SU-DHL-6 (cell line): ENCODE measurements at regions not wholly inside any gene's neighbourhood (a gene's known extent, or its start where the extent isn't known, plus 50 kb on each side); places are given as distances from the start of the nearest gene placed in this dataset.

Source experiments
- H2AFZ ChIP-seq: fragments of 200-600 bp; sonication (generic); 2 replicates; pipeline ENCODE4 v1.6.1; 2014; ENCODE audit warnings: low read depth, mild to moderate bottlenecking, moderate library complexity, mixed read lengths, antibody characterized with exemption, low read length; ENCODE audit not compliant: severe bottlenecking
- H3F3A ChIP-seq: fragments of 200-600 bp; shearing (Covaris generic); 2 replicates; pipeline ENCODE4 v1.6.0; 2016; ENCODE audit warnings: antibody characterized with exemption, mild to moderate bottlenecking; ENCODE audit not compliant: insufficient read depth
- H3K27ac ChIP-seq: fragments of 200-600 bp; sonication (generic); 2 replicates; pipeline ENCODE4 v1.5.1; 2016; ENCODE audit warnings: low read depth, mild to moderate bottlenecking, low read length, moderate library complexity, mixed read lengths
- H3K27me3 ChIP-seq: fragments of 200-600 bp; sonication (generic), shearing (Covaris generic); 2 replicates; pipeline ENCODE4 v1.6.0; 2014; ENCODE audit warnings: mild to moderate bottlenecking, low read length
- H3K36me3 ChIP-seq: fragments of 200-600 bp; sonication (generic); 2 replicates; pipeline ENCODE4 v1.6.1; 2014; ENCODE audit warnings: mild to moderate bottlenecking, low read length, mixed read lengths
- H3K4me2 ChIP-seq: fragments of 300-600, 200-600 bp; shearing (Covaris generic), sonication (generic); 2 replicates; pipeline ENCODE4 v1.6.0; 2014; ENCODE audit warnings: low read length, low read depth, mild to moderate bottlenecking; ENCODE audit not compliant: poor library complexity, severe bottlenecking
- H3K4me3 ChIP-seq: fragments of 200-600 bp; sonication (generic); 2 replicates; pipeline ENCODE4 v1.5.1; 2014; ENCODE audit warnings: antibody characterized with exemption, low read length, mild to moderate bottlenecking, mixed read lengths; ENCODE audit not compliant: insufficient read depth, poor library complexity, severe bottlenecking
- H3K79me2 ChIP-seq: fragments of 200-600 bp; sonication (generic); 2 replicates; pipeline ENCODE4 v1.6.1; 2014; ENCODE audit warnings: mild to moderate bottlenecking, low read length, moderate library complexity; ENCODE audit not compliant: insufficient read depth
- H3K9ac ChIP-seq: fragments of 200-600 bp; sonication (generic); 2 replicates; pipeline ENCODE4 v1.7.0; 2014; ENCODE audit warnings: mild to moderate bottlenecking, low read length
- H3K9me2 ChIP-seq: fragments of 200-600 bp; sonication (generic); replicated peaks from 2 replicates; pipeline ENCODE4 v1.6.1; 2014; ENCODE audit warnings: low read length; ENCODE audit not compliant: insufficient read depth
- H3K9me3 ChIP-seq: fragments of 200-600 bp; sonication (generic); 2 replicates; pipeline ENCODE4 v1.6.1; 2014; ENCODE audit warnings: low read length, mixed read lengths; ENCODE audit not compliant: insufficient read depth
- H4K20me1 ChIP-seq: fragments of 200-600 bp; sonication (generic); 2 replicates; pipeline ENCODE4 v1.6.1; 2014; ENCODE audit warnings: low read depth, mild to moderate bottlenecking, antibody characterized with exemption, low read length, moderate library complexity, mixed read lengths
- CTCF ChIP-seq: fragments of 200-600 bp; sonication (generic); IDR thresholded peaks from one replicate; pipeline ENCODE4 v1.5.1; 2017; ENCODE audit warnings: antibody characterized with exemption, mild to moderate bottlenecking, low read length, moderate library complexity; ENCODE audit not compliant: insufficient read depth, poor library complexity, severe bottlenecking
- EZH2phosphoT487 ChIP-seq: fragments of 200-600 bp; sonication (generic), shearing (Covaris generic); conservative IDR thresholded peaks from 2 replicates; pipeline ENCODE4 v1.6.1; 2018; ENCODE audit warnings: mild to moderate bottlenecking, antibody characterized with exemption, low read length, moderate library complexity, mixed read lengths

GRCh38 chr16:85552980-85553435 lies 60.1 kb upstream of the GSE1 start:
- no peaks in the 10 kb centered on the region for H3K79me2 ChIP-seq
- no peak overlapping the region for H3K4me2 ChIP-seq
- H3K9ac ChIP-seq = no peak overlapping the region
- no peak overlapping the region for H2AFZ ChIP-seq
- TF ChIP-seq CTCF (no peak), EZH2phosphoT487 (no peak)
- no peaks in the 10 kb centered on the region for H3K9me2 ChIP-seq
- H3K27me3 ChIP-seq = no peaks in the 10 kb centered on the region; the same call in 1 of the 2 replicates
- H3K27ac ChIP-seq = no peak overlapping the region
- H3K9me3 ChIP-seq = no peaks in the 10 kb centered on the region
- no peaks in the 10 kb centered on the region for H3K36me3 ChIP-seq
- H3F3A ChIP-seq = peaks cover 4% of the 10 kb centered on the region; the same call in 1 of the 2 replicates
- H3K4me3 ChIP-seq = no peak overlapping the region
- H4K20me1 ChIP-seq = no peaks in the 10 kb centered on the region

GRCh38 chr16:85553436-85554113 lies 59.5 kb upstream of the GSE1 start:
- Histone ChIP-seq H3K27me3 (no peaks in the 10 kb centered on the region; the same call in 1 of the 2 replicates), H3K9me2 (no peaks in the 10 kb centered on the region), H3K4me2 (peak overlapping the region; percentile 15), H3F3A (peaks cover 4% of the 10 kb centered on the region; the same call in 1 of the 2 replicates), H2AFZ (no peak overlapping the region), H3K27ac (no peak overlapping the region), H3K36me3 (no peaks in the 10 kb centered on the region), H3K4me3 (no peak overlapping the region), H3K79me2 (no peaks in the 10 kb centered on the region), H3K9ac (no peak overlapping the region), H4K20me1 (no peaks in the 10 kb centered on the region), H3K9me3 (no peaks in the 10 kb centered on the region)
- 0 out of 2 replicates have a peak, but pooled peaks have one; percentile 83 for TF ChIP-seq EZH2phosphoT487
- TF ChIP-seq CTCF = no peak

GRCh38 chr16:85554114-85554888 lies 58.8 kb upstream of the GSE1 start:
- Histone ChIP-seq H3K79me2 (no peaks in the 10 kb centered on the region), H3K9me2 (no peaks in the 10 kb centered on the region), H3K4me2 (peak overlapping the region; percentile 65), H3K9ac (no peak overlapping the region), H3F3A (peaks cover 4% of the 10 kb centered on the region; the same call in 1 of the 2 replicates), H3K4me3 (no peak overlapping the region), H4K20me1 (no peaks in the 10 kb centered on the region), H3K9me3 (no peaks in the 10 kb centered on the region), H3K36me3 (no peaks in the 10 kb centered on the region), H3K27ac (no peak overlapping the region), H2AFZ (no peak overlapping the region), H3K27me3 (no peaks in the 10 kb centered on the region; the same call in 1 of the 2 replicates)
- TF ChIP-seq CTCF (no peak), EZH2phosphoT487 (no peak)
